Calu3 (cell line): ENCODE measurements at regions not wholly inside any gene's neighbourhood (a gene's known extent, or its start where the extent isn't known, plus 50 kb on each side); places are given as distances from the start of the nearest gene placed in this dataset.

Experiments used
- BruUV-seq: library from RNA; stranded (reverse); fragments of 400-500 nt; replicated peaks from 2 replicates; lab custom pipeline; 2021; lab: Mats Ljungman, UMichigan
- CTCF ChIA-PET: fragments of 300-600 bp; sonication (Branson Sonifier 250); formaldehyde crosslinking; loops from one replicate; lab custom pipeline; 2022; ENCODE audit warnings: antibody characterized with exemption; lab: Charles Lee
- DNase-seq: peaks from one replicate; pipeline ENCODE4 v3.0.0; 2022
- H3K27ac Mint-ChIP-seq: one replicate; pipeline ENCODE4 v1.8.0; 2022; ENCODE audit warnings: mixed read lengths; ENCODE audit not compliant: unreplicated experiment
- H3K27me3 Mint-ChIP-seq: one replicate; pipeline ENCODE4 v1.8.0; 2022; ENCODE audit warnings: mixed read lengths; ENCODE audit not compliant: unreplicated experiment
- H3K36me3 Mint-ChIP-seq: one replicate; pipeline ENCODE4 v1.8.0; 2022; ENCODE audit warnings: mild to moderate bottlenecking, moderate library complexity, mixed read lengths; ENCODE audit not compliant: insufficient read depth, unreplicated experiment
- H3K4me1 Mint-ChIP-seq: one replicate; pipeline ENCODE4 v1.8.0; 2022; ENCODE audit warnings: mild to moderate bottlenecking, low read depth, mixed read lengths; ENCODE audit not compliant: unreplicated experiment
- H3K4me3 Mint-ChIP-seq: one replicate; pipeline ENCODE4 v1.8.0; 2022; ENCODE audit warnings: mild to moderate bottlenecking, low read depth, moderate library complexity, mixed read lengths; ENCODE audit not compliant: unreplicated experiment
- H3K9me3 Mint-ChIP-seq: one replicate; pipeline ENCODE4 v1.8.0; 2022; ENCODE audit warnings: low read depth, mixed read lengths; ENCODE audit not compliant: unreplicated experiment
- intact Hi-C: fragments of 100-400 bp; cut with micrococcal nuclease; formaldehyde crosslinking; loops from one replicate; pipeline ENCODE4 v1.10.0; 2022; ENCODE audit not compliant: unreplicated experiment
- TF ChIP-seq, protein P1 (sequence below): fragments of 200-600 bp; IDR thresholded peaks from one replicate; pipeline ENCODE4 v1.8.0; 2022; ENCODE audit warnings: antibody characterized with exemption; ENCODE audit not compliant: unreplicated experiment

- no peak for DNase-seq
- Mint-ChIP-seq H3K9me3 (no peaks in the 10 kb centered on the region), H3K36me3 (no peaks in the 10 kb centered on the region), H3K4me1 (no peaks in the 10 kb centered on the region), H3K27ac (no peak overlapping the region), H3K27me3 (no peaks in the 10 kb centered on the region), H3K4me3 (no peak overlapping the region)
- no TSS peak for BruUV-seq
- CTCF ChIA-PET: interaction anchor here (1.0 kb wide), 2 partner anchors 10 to 94 kb away, joined by 3 to 5 read pairs; partner anchors contain the start of gene IL12A
- intact Hi-C loops: no loop called here
- TF ChIP-seq, protein P1, sequence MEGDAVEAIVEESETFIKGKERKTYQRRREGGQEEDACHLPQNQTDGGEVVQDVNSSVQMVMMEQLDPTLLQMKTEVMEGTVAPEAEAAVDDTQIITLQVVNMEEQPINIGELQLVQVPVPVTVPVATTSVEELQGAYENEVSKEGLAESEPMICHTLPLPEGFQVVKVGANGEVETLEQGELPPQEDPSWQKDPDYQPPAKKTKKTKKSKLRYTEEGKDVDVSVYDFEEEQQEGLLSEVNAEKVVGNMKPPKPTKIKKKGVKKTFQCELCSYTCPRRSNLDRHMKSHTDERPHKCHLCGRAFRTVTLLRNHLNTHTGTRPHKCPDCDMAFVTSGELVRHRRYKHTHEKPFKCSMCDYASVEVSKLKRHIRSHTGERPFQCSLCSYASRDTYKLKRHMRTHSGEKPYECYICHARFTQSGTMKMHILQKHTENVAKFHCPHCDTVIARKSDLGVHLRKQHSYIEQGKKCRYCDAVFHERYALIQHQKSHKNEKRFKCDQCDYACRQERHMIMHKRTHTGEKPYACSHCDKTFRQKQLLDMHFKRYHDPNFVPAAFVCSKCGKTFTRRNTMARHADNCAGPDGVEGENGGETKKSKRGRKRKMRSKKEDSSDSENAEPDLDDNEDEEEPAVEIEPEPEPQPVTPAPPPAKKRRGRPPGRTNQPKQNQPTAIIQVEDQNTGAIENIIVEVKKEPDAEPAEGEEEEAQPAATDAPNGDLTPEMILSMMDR: no peak
These were observed 94.2 kb upstream of the IL12A start for GRCh38 chr3:159894386-159894785.

- H3K36me3 Mint-ChIP-seq: no peaks in the 10 kb centered on the region
- intact Hi-C loops: no loop called here
- H3K9me3 Mint-ChIP-seq: no peaks in the 10 kb centered on the region
- no peak for DNase-seq
- CTCF ChIA-PET: interaction anchor here (1.0 kb wide), 2 partner anchors 11 to 93 kb away, joined by 3 to 5 read pairs; partner anchors contain the start of gene IL12A
- H3K27me3 Mint-ChIP-seq: no peaks in the 10 kb centered on the region
- H3K27ac Mint-ChIP-seq: no peak overlapping the region
- BruUV-seq: no TSS peak
- TF ChIP-seq, protein P1: no peak
- H3K4me3 Mint-ChIP-seq: no peak overlapping the region
- no peaks in the 10 kb centered on the region for H3K4me1 Mint-ChIP-seq
These were observed 93.2 kb upstream of the IL12A start for GRCh38 chr3:159895430-159895829.

DNA sequence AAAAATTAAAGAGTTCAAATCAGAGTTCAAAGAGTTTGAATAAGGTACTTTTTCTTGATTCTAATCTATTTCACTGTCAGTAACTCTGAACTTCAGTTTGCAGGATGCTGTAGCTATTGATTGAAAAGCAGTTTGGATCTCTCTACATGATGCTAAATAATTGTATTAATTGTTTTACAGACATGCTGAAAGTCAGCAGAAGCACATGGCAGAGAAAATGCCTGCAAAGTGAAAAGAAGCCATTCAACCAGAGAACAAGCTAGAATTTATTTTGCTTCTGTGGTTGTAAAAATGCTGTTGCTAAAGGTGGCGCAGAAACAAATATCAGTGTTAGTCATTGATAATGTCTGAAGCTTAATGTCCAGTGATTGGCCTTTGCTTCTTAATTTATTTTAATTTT lies 92.1 kb upstream of the IL12A start:
- TF ChIP-seq, protein P1: no peak
- Mint-ChIP-seq H3K4me1 (no peaks in the 10 kb centered on the region), H3K4me3 (no peak overlapping the region), H3K27ac (no peak overlapping the region), H3K27me3 (no peaks in the 10 kb centered on the region), H3K36me3 (no peaks in the 10 kb centered on the region), H3K9me3 (no peaks in the 10 kb centered on the region)
- DNase-seq: no peak
- intact Hi-C loops: no loop called here
- no TSS peak for BruUV-seq
- CTCF ChIA-PET: no interaction called here

GRCh38 chr3:159897331-159898075 lies 91.1 kb upstream of the IL12A start:
- intact Hi-C loops: no loop called here
- no peak for DNase-seq

More at GRCh38 chr3:159897331-159898075, 91.1 kb upstream of the IL12A start:
- TF ChIP-seq, protein P1: no peak
- Mint-ChIP-seq H3K4me3 (no peak overlapping the region), H3K4me1 (no peaks in the 10 kb centered on the region), H3K27ac (no peak overlapping the region), H3K27me3 (no peaks in the 10 kb centered on the region), H3K36me3 (no peaks in the 10 kb centered on the region), H3K9me3 (no peaks in the 10 kb centered on the region)
- BruUV-seq: no TSS peak
- CTCF ChIA-PET: no interaction called here
